ENCODE measurements at regions not wholly inside any gene's neighbourhood (a gene's known extent, or its start where the extent isn't known, plus 50 kb on each side); places are given as distances from the start of the nearest gene placed in this dataset.

DNA sequence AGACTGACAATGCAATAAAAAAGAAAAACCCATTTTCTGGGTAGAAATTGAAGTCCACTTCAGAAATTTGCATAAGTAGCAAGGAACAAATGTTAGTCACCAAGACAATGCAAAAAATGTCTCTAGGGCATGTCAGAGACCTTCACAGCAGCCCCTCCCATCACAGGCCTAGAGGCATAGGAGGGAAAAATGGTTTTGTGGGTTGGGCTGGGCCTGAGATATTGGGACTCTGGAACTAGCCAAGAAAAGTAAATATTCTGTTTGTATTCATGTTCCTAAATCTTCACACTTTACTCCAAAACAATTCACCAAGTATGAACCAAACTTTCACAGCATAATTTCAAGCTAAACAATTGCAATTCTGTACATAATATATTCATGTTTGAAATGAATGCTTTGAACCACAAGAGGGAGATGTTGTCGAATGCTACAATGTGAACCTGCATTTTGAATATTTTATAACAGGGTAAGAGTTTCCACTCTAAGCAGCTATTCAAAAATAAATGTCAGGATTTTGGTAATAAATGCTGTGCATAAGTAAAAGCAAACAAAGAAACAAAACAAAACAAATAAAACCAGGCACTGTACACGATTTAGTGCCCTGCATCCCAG is 429.2 kb downstream of the OTOL1 start:
- ATAC-seq, result no peak
- intact Hi-C loops (cut with DNase I), result no loop called here
- Histone ChIP-seq H3K27ac (no peak overlapping the region), H3K27me3 (no peaks in the 10 kb centered on the region), H3K4me1 (no peaks in the 10 kb centered on the region), H3K4me3 (no peak overlapping the region), H3K36me3 (no peaks in the 10 kb centered on the region), H3K9me3 (no peaks in the 10 kb centered on the region)
- 68% methylated on average over 2 of the region's 2 CpGs for WGBS (ENCODE audit: insufficient coverage, low coverage, low lambda C conversion rate, missing lambda C conversion rate)
- no peak for DNase-seq
- TF ChIP-seq POLR2A (IDR thresholded peaks at IDR 0.05), result no peak
- TF ChIP-seq, protein P1, sequence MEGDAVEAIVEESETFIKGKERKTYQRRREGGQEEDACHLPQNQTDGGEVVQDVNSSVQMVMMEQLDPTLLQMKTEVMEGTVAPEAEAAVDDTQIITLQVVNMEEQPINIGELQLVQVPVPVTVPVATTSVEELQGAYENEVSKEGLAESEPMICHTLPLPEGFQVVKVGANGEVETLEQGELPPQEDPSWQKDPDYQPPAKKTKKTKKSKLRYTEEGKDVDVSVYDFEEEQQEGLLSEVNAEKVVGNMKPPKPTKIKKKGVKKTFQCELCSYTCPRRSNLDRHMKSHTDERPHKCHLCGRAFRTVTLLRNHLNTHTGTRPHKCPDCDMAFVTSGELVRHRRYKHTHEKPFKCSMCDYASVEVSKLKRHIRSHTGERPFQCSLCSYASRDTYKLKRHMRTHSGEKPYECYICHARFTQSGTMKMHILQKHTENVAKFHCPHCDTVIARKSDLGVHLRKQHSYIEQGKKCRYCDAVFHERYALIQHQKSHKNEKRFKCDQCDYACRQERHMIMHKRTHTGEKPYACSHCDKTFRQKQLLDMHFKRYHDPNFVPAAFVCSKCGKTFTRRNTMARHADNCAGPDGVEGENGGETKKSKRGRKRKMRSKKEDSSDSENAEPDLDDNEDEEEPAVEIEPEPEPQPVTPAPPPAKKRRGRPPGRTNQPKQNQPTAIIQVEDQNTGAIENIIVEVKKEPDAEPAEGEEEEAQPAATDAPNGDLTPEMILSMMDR (IDR thresholded peaks at IDR 0.05), result no peak

DNA sequence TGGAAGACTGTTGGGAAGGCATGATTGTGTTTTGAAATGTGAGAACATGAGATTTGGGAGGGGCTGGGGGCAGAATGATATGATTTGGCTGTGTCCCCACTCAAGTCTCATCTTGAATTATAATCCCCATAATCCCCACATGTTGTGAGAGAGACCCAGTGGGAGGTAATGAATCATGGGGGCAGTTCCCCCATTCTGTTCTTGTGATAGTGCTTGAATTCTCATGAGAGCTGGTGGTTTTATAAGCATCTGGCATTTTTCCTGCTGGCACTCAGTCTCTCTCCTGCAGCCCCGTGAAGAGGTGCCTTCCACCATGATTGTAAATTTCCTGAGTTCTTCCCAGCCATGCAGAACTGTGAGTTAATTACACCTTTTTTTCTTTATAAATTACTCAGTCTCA is 430.5 kb downstream of the OTOL1 start:
- Histone ChIP-seq H3K4me1 (no peaks in the 10 kb centered on the region), H3K27ac (no peak overlapping the region), H3K27me3 (no peaks in the 10 kb centered on the region), H3K4me3 (no peak overlapping the region), H3K36me3 (no peaks in the 10 kb centered on the region), H3K9me3 (no peaks in the 10 kb centered on the region)
- no peak for TF ChIP-seq POLR2A (IDR thresholded peaks at IDR 0.05)
- TF ChIP-seq, protein P1 (IDR thresholded peaks at IDR 0.05), result no peak
- WGBS (ENCODE audit: insufficient coverage, low coverage, low lambda C conversion rate, missing lambda C conversion rate), result 31% methylated on average over 1 of the region's 1 CpG
- ATAC-seq, result no peak
- DNase-seq, result no peak
- intact Hi-C loops (cut with DNase I), result no loop called here

DNA sequence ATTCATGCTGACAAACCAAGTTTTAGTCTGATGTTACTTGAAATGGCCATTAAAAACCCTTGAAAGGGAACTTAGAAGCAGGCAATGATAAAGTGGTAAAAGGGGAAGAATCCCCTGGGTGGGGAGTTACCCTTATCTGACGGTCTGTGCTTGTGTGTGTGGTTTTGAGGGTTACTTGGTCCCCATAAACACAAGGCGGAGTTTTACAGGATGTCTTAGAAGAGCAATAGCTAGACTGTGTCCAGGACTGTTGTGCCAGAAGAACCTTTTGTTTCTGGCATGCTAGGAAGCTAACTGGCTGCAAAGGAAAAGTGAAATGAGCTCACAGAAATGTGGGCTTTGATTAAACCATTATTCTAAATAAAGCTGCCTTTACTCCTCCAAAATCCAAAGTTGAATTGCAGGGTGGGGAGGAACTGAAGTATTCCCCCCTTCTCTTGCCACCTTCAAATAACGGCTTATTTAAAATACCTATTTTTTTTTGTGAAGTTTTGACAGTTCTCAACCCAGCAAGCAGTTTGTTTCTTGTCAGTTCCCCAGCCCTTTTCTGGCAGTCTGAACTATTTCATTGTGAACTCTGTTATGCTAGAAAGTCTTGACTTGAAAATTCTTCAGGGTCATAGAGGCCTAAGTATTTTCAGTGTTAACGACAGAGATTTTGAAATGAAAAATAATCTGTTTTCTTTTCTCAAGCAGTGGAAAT is 443.5 kb downstream of the OTOL1 start:
- H3K27ac ChIP-seq, result no peak overlapping the region
- H3K4me1 ChIP-seq, result no peaks in the 10 kb centered on the region
- H3K27me3 ChIP-seq, result no peaks in the 10 kb centered on the region
- no peak overlapping the region for H3K4me3 ChIP-seq
- DNase-seq (no peak), ATAC-seq (no peak)
- WGBS (ENCODE audit: insufficient coverage, low coverage, low lambda C conversion rate, missing lambda C conversion rate), result 28% methylated on average over 4 of the region's 4 CpGs
- H3K36me3 ChIP-seq, result no peaks in the 10 kb centered on the region
- H3K9me3 ChIP-seq, result no peaks in the 10 kb centered on the region
- TF ChIP-seq, protein P1 (IDR thresholded peaks at IDR 0.05), result no peak
- TF ChIP-seq POLR2A (IDR thresholded peaks at IDR 0.05), result no peak
- intact Hi-C loops (cut with DNase I), result no loop called here

DNA sequence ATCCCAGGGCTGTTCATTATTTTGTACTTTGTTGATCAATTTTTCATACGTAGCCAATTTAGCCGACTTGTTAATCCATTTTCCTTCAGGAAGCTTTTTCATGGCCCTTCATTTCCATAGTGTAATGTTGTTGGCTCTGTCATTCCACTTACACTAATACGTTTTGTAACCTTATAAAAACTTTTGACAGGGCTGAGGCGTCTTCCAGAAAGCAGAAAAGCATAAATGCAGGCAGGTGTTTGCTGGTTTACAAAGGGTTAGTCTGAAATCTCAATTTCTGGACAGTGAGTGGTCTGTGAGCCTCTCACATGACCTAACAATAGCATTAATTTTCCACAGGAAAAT is 444.0 kb downstream of the OTOL1 start:
- Histone ChIP-seq H3K4me1 (no peaks in the 10 kb centered on the region), H3K36me3 (no peaks in the 10 kb centered on the region), H3K9me3 (no peaks in the 10 kb centered on the region), H3K27ac (no peak overlapping the region), H3K27me3 (no peaks in the 10 kb centered on the region), H3K4me3 (no peak overlapping the region)
- ATAC-seq (no peak), DNase-seq (no peak)
- TF ChIP-seq POLR2A (IDR thresholded peaks at IDR 0.05), result no peak
- TF ChIP-seq, protein P1 (IDR thresholded peaks at IDR 0.05), result no peak
- 26% methylated on average over 4 of the region's 4 CpGs for WGBS (ENCODE audit: insufficient coverage, low coverage, low lambda C conversion rate, missing lambda C conversion rate)
- intact Hi-C loops (cut with DNase I), result no loop called here
